RWPE1 (cell line): ENCODE measurements at regions not wholly inside any gene's neighbourhood (a gene's known extent, or its start where the extent isn't known, plus 50 kb on each side); places are given as distances from the start of the nearest gene placed in this dataset.

Source experiments
- CTCF ChIA-PET: fragments of 350-600 bp; sonication (Branson Sonifier 250); formaldehyde crosslinking; extraction: SDS; loops from one replicate; lab custom pipeline; 2021; lab: Yijun Ruan, JAX
- POLR2A ChIA-PET: fragments of 400-600 bp; formaldehyde crosslinking; extraction: SDS; loops from one replicate; lab custom pipeline; 2020; ENCODE audit warnings: antibody characterized with exemption; ENCODE audit not compliant: low non-redundant PET; lab: Yijun Ruan, JAX
- DNase-seq: peaks from one replicate; pipeline ENCODE4 v3.0.0; 2012; ENCODE audit warnings: low spot score
- H3K27ac ChIP-seq: fragments of 450-650 bp; 2 replicates; pipeline ENCODE4 v1.5.1; 2017
- TF ChIP-seq, protein P1 (sequence below): fragments of 450-650 bp; conservative IDR thresholded peaks from 2 replicates; pipeline ENCODE4 v1.5.1; 2017; ENCODE audit warnings: low read depth, mild to moderate bottlenecking

GRCh38 chr4:67126570-67126969, 418.7 kb downstream of the CENPC start:
- POLR2A ChIA-PET: no interaction called here
- CTCF ChIA-PET: no interaction called here
- no peak overlapping the region for H3K27ac ChIP-seq
- TF ChIP-seq, protein P1, sequence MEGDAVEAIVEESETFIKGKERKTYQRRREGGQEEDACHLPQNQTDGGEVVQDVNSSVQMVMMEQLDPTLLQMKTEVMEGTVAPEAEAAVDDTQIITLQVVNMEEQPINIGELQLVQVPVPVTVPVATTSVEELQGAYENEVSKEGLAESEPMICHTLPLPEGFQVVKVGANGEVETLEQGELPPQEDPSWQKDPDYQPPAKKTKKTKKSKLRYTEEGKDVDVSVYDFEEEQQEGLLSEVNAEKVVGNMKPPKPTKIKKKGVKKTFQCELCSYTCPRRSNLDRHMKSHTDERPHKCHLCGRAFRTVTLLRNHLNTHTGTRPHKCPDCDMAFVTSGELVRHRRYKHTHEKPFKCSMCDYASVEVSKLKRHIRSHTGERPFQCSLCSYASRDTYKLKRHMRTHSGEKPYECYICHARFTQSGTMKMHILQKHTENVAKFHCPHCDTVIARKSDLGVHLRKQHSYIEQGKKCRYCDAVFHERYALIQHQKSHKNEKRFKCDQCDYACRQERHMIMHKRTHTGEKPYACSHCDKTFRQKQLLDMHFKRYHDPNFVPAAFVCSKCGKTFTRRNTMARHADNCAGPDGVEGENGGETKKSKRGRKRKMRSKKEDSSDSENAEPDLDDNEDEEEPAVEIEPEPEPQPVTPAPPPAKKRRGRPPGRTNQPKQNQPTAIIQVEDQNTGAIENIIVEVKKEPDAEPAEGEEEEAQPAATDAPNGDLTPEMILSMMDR: no peak
- DNase-seq: no peak

- CTCF ChIA-PET: interaction anchor here (0.7 kb wide), 1 partner anchor 873 kb away, joined by 3 read pairs; no protein-coding TSS in a partner anchor
- DNase-seq: no peak
- POLR2A ChIA-PET: no interaction called here
- TF ChIP-seq, protein P1: no peak
- no peak overlapping the region for H3K27ac ChIP-seq
These were observed 419.4 kb downstream of the CENPC start for GRCh38 chr4:67125636-67126514.

DNA sequence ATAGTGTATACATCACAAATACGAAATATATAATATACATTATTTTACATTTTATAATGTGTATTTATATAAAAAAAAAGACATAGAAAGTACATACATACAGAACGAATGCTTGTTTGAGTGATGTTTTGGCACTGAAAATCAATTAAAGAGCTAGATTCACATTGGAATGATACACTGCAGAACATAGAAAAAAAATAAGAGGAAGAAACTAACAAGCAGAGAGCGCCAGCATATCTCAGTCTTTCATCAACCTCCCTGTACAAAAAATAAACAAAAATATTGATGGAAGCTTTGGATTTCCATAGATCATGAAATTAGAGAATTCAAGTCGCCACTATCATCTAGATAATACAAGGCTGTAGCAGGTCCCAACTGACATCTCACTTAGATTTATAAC, 420.6 kb downstream of the CENPC start:
- POLR2A ChIA-PET: no interaction called here
- CTCF ChIA-PET: interaction anchor here (0.7 kb wide), 1 partner anchor 872 kb away, joined by 3 read pairs; no protein-coding TSS in a partner anchor
- DNase-seq: no peak
- H3K27ac ChIP-seq: no peak overlapping the region
- TF ChIP-seq, protein P1: no peak

DNA sequence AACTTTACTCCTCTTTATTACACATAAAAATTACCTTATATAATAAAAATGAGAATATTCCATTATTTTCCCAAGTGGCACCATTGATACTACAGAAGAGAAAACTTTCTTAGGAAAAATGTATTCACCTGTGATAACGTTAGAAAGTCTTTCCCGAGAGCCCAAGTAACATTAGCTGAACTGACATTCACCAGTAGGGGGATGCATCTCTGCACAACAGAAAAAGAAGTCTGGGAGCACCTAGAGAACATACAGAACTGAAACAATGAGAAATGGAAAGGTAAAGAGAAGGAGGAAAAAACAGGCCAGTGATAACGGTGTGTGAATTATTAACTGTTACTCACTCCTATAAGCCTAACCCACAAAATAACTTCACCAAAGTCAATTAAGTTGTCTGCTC, 423.3 kb downstream of the CENPC start:
- POLR2A ChIA-PET: no interaction called here
- CTCF ChIA-PET: interaction anchor here (0.7 to 0.8 kb wide), 2 partner anchors 34 to 499 kb away, joined by 3 read pairs; no protein-coding TSS in a partner anchor

GRCh38 chr4:67120369-67120768, 424.9 kb downstream of the CENPC start:
- no peak overlapping the region for H3K27ac ChIP-seq
- TF ChIP-seq, protein P1: no peak
- ChIA-PET POLR2A (no interaction called here), CTCF (no interaction called here)
- no peak for DNase-seq

More for the DNA sequence above, 423.3 kb downstream of the CENPC start:
- H3K27ac ChIP-seq: no peak overlapping the region
- TF ChIP-seq, protein P1: 0 out of 2 replicates have a peak, but pooled peaks have one; percentile 10
- DNase-seq: no peak

DNA sequence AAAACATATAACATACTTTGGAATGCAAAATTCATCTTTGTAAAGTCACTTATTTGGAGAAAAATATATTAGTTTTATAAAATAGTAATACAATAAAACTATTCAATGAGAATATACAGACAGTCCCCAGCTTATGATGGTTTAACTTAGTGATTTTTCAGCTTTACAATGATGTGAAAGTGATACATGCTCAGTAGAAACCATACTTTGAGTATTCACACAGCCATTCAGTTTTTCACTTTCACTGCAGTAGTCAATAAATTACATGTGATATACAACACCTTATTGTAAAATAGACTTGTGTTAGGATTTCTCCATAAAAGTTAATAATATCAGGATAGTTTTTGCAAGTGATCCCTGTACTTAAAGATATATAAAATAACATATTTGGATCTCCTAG, 436.0 kb downstream of the CENPC start:
- TF ChIP-seq, protein P1: no peak
- H3K27ac ChIP-seq: no peak overlapping the region
- CTCF ChIA-PET: no interaction called here
- POLR2A ChIA-PET: no interaction called here
- DNase-seq: no peak
